HuH-7.5 (cell line): ENCODE measurements at regions not wholly inside any gene's neighbourhood (a gene's known extent, or its start where the extent isn't known, plus 50 kb on each side); places are given as distances from the start of the nearest gene placed in this dataset.

Experiments used
- DNase-seq: peaks from one replicate; pipeline ENCODE4 v3.0.0; 2011; ENCODE audit warnings: low spot score

DNA sequence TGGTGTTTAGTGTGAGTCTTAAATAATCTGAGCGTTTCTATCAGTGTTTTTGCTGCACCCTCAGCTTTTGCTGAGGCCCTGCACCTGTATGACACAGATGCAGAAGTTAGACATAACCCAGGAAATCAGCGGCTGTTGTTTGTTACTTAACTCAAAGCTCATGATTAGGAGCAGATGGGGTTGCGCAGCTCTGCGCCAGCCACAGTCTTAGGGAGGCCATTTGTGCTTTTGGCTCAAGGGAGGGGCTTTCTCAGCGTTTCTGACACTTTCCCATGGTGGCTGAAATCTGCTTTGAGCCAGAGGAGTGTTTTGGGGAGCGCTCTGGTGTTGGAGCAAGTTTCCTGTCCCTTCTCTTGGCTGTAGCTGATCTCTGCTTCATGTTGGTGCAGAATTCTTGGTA lies 433.8 kb downstream of the NAF1 start:
- DNase-seq = no peak

DNA sequence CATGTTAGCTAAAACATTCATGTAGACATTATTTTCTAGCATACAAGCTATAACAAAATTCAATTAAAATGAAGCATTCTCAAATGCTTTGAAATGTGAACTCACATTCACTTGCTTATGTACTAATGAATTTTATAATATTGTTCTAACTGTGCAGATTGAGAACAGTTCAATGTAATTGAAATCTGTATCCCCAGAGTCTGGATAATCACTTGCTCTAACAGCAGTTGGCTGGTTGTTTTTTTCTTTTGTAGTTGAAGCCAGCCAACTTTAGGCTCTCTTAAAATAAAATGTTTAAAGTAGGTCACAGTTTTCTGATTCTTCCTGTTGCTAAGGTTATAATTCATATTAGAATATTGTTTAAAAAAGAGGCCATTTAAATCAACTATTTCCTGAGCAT lies 438.9 kb downstream of the NAF1 start:
- DNase-seq = no peak

DNA sequence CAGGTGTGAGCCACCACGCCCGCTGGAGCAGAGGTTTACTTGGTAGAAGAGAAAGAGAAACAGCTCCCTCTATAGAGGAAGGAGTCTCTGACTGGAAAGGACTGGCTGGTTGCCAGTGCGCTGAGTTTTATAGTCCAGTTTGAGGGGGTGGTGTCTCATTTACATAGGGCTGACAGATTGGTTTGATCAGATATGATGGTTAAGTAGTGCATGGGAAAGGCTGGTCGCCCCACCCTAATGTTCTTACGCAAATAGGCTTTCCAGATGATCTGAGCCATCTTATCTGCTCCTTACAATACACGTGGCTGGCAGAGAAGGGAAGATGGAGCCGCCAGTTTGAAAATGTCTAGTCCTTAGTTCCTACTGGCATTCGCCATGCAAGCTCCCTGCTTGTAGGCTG lies 439.5 kb downstream of the NAF1 start:
- DNase-seq = no peak

- no peak for DNase-seq
Observed at GRCh38 chr4:162715401-162715800, 451.3 kb downstream of the NAF1 start.

DNA sequence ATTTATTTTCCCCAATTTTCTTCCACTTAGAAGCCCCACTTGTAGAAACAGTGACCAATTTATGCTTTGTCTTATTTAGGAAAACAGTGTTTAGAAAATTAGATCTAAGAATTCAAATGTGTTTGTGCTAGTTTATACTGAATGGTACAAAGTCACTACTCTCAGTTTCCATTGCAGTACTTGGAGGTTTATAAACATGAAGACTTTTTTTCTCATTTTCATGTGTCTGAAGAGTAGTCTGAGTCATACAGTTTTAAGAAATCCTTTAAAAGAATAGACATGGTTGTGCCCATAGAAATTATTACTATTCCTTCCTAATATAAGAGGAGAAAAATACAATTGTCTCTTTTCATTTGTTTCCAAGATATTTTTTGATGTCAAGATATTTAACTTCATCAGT lies 458.7 kb downstream of the NAF1 start:
- DNase-seq = no peak

GRCh38 chr4:162706632-162707031 lies 460.1 kb downstream of the NAF1 start:
- DNase-seq = no peak

- no peak for DNase-seq
Observed at GRCh38 chr4:162706051-162706450, 460.6 kb downstream of the NAF1 start.

DNA sequence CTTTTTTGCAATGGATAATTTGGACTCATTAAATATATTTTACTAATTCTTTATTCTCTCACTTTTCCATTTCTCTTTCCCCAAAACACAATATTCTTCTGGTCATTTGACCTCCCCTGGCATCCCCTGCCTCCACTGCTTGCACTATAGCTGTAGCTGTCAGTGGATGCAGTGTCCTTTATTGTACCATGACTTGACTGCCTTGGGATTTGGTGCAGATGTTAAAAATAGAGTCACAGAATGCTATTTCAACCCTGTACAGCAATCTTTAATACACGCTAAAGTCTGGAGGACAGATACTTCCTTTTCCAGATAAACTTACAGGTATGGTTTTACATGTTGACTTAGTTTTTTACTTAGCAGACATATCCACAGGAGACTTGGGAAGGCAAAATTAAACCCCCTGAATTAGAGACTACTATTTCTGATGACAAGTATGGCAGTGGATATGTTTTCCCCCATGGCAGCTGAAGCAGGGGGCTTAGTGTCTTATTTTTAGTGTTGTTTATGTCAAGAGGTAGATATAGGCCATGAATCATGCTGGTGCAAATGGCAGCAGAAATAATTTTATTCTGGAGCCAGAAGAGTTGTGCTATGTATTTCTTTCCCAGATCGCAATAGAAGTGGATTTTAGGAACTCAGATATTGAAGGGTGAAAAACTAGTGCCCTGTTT lies 461.4 kb downstream of the NAF1 start:
- DNase-seq = no peak

DNA sequence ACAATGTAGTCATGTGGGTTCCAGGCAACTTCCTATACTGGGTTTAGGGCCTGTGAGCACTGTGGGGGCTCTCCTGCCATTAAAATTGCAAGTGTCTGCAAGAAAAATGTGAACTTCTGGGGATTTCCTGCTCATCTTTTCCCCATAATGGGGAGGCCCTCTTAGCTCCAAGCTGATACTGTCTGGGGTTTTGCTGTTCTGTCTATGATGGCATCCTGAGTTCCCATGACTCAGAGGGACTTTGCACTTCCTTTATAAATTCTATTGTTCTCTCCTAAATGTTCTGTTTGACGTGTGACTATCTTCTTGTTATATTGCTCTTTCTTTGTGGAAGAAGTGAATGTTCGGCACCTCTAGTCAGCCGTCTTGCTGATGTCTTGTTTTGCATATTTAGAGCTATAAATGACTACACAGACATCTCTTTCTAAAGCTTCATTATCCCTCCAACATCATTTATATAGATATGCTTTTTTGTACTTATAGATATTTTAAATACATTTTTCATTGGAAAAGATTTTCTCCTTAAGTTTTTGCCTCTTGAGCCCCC lies 465.8 kb downstream of the NAF1 start:
- no peak for DNase-seq

- DNase-seq = no peak
Observed at GRCh38 chr4:162700358-162700757, 466.3 kb downstream of the NAF1 start.

- no peak for DNase-seq
Observed at GRCh38 chr4:162699629-162700028, 467.1 kb downstream of the NAF1 start.

DNA sequence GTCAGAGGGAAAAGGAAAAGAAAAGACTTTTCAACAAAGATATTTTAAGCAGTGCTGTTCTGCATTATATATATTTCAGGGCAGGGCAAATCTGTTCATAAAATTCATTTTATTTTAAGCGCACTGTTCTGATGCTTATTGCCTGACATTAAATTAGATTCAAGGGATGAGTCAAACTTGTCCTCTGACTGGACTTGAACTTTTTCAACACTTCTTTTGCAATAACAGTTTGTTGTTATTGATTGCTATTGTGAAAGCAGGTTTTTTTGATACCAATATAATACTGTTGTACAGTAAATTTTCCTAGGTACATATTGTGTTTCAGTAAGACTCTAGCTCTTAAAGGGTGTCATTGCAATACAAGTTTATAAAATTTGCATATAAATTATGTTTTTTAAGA lies 481.3 kb downstream of the NAF1 start:
- DNase-seq = no peak

DNA sequence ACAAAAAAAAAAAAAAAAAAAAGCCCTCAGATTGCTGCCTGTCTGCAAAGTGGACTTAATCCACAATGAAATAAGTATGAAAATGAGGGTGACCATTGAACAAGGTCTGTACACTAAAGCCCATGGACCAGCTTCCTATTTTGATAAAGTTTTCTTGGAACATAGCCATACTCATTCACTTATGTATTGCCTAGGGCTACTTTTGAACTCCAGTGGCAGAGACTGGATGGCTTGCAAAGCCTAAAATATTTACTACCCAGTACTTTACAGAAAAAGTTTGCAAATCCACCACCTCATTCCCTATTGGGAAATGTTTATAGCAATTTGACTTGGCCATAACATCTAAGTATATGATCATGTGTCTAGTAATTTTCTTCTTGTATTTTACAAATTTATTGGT lies 481.7 kb downstream of the NAF1 start:
- DNase-seq = no peak

DNA sequence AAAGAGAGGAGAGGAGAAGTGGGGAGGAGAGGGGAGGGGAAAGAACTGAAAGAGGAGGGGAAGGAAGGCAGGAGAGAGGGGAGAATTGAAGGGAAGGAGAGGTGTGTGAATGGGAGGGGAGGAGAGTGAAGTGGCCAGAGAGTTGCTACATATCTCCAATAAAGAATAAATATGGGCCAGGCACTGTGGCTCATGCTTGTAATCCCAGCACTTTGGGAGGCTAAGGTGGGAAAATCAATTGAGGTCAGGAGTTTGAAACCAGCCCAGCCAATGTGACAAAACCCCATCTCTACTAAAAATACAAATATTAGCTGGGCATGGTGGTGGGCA lies 482.4 kb downstream of the NAF1 start:
- no peak for DNase-seq

- DNase-seq = no peak
Observed at GRCh38 chr4:162683659-162684370, 482.9 kb downstream of the NAF1 start.

DNA sequence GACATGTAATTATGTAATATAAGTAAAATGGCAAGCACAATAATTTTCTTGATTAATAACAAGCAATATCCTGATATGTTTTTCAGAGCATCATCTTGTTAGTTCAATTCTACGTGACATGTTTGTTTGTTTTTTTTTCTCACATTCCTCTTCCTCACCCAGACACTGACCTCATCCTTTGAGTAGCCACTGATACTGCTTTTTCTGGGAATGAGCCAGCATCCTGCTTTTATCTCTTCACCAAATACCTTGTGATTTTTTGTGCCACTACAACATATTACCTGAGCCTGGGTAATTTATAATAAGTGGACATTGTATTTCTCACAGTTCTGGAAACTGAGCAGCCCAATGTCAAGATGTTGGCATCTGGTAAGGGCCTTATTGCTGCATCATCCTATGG lies 484.0 kb downstream of the NAF1 start:
- no peak for DNase-seq

DNA sequence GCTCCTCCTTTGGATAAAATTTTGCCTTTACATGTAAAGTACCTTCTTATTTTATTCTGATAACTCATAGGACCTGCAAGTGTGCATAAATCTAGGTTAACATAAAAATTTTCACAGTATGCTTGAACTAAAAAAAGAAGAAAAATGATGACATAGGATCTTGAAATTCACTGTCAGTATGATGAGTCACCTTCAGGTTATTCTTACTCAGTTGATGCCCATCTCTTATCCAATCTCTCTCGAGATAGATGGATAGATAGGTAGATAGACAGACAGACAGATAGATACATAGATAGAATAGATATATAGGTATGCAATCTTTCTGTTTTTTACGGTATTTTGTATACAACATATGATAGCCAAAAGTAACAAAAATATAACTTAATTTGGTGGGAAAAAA lies 485.5 kb downstream of the NAF1 start:
- DNase-seq = no peak

DNA sequence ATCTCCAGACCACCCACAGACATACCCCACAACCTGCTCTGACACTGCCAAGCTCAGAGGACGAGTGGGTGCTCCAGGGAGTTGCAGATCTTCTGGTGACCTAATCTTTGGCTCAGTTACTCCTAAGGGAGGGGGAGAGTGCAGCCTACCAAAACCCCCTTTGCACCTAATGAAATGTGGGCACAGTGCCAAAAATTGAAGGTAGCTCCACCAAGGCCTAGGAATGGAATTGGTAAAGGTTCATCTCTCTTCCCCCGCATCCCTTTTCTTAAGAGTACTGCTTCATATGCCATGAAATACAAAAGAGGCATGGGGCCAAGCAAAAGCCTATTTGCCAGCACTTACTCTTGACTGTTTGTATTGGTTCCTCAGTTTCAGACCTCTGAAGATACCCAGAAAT lies 491.0 kb downstream of the NAF1 start:
- no peak for DNase-seq

DNA sequence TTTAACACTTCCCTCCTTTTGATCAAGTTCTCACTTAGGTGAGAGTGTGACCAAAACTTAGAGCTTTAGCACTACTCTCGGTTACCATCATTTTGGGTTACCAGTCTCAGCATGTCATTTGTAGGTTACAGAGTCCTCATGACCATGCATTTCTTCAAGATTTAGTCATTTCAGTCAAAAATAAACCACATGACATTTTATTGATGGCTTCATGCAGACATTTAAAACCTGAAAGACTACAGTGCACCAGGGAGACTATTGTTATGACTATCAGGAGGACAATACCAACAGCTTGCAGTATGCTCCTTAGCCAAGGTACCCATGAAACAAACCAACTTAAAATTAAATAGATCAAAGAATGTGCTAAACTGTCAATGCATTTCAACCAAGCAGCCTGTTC lies 498.1 kb upstream of the FSTL5 start:
- DNase-seq = no peak

- DNase-seq = no peak
Observed at GRCh38 chr4:162659716-162660115, 495.9 kb upstream of the FSTL5 start.

GRCh38 chr4:162657966-162658365 lies 494.2 kb upstream of the FSTL5 start:
- DNase-seq = no peak

GRCh38 chr4:162650166-162650565 lies 486.4 kb upstream of the FSTL5 start:
- DNase-seq = no peak

GRCh38 chr4:162645381-162645780 lies 481.6 kb upstream of the FSTL5 start:
- no peak for DNase-seq

- no peak for DNase-seq
Observed at GRCh38 chr4:162644346-162644745, 480.5 kb upstream of the FSTL5 start.
